Peyer's patch (tissue), 4 donors: ENCODE measurements at regions not wholly inside any gene's neighbourhood (a gene's known extent, or its start where the extent isn't known, plus 50 kb on each side); places are given as distances from the start of the nearest gene placed in this dataset.

ENCODE experiments used
- POLR2A ChIP-seq, 2 donors: fragments of 450-650 bp; IDR thresholded peaks; one replicate each; pipeline ENCODE4 v1.5.1; 2017; ENCODE audit warnings: antibody characterized with exemption in 2 of 2, mild to moderate bottlenecking in 2 of 2, moderate library complexity in 2 of 2
- TF ChIP-seq, protein P1 (sequence below), 6 experiments: fragments of 450-650 bp in 4 of 6; fragments of 200-600 bp in 2 of 6; sonication (generic) in 1 of 6; IDR thresholded peaks; one replicate each; pipeline ENCODE4 v1.5.1; 2017 to 2019; ENCODE audit warnings: antibody characterized with exemption in 6 of 6, mild to moderate bottlenecking in 3 of 6, moderate library complexity in 1 of 6

DNA sequence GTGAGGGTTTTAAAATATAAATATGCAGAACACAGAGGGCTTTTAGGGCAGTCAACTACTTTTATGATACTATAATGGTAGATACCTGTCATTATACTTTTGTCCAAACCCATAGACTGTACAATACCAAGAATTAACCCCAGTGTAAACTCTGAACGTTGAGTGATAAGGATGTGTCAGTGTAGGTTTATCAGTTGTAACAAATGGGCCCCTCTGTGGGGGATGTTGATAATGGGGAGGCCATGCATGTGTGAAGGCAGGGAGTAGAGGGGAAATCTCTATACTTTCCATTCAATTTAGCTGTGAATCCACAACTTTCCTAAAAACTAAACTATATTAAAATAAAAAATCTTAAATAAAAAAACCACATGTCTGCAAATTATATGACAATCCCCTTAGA lies 193.5 kb upstream of the CAMK1G start:
- TF ChIP-seq, protein P1, sequence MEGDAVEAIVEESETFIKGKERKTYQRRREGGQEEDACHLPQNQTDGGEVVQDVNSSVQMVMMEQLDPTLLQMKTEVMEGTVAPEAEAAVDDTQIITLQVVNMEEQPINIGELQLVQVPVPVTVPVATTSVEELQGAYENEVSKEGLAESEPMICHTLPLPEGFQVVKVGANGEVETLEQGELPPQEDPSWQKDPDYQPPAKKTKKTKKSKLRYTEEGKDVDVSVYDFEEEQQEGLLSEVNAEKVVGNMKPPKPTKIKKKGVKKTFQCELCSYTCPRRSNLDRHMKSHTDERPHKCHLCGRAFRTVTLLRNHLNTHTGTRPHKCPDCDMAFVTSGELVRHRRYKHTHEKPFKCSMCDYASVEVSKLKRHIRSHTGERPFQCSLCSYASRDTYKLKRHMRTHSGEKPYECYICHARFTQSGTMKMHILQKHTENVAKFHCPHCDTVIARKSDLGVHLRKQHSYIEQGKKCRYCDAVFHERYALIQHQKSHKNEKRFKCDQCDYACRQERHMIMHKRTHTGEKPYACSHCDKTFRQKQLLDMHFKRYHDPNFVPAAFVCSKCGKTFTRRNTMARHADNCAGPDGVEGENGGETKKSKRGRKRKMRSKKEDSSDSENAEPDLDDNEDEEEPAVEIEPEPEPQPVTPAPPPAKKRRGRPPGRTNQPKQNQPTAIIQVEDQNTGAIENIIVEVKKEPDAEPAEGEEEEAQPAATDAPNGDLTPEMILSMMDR (IDR thresholded peaks at IDR 0.05): no peak
- no peak for TF ChIP-seq POLR2A (IDR thresholded peaks at IDR 0.05)
